Peyer's patch (tissue), 4 donors: ENCODE measurements at regions not wholly inside any gene's neighbourhood (a gene's known extent, or its start where the extent isn't known, plus 50 kb on each side); places are given as distances from the start of the nearest gene placed in this dataset.

ENCODE experiments used
- CTCF ChIP-seq, 6 experiments: fragments of 450-650 bp in 4 of 6; fragments of 200-600 bp in 2 of 6; sonication (generic) in 1 of 6; IDR thresholded peaks; one replicate each; pipeline ENCODE4 v1.5.1; 2017 to 2019; ENCODE audit warnings: antibody characterized with exemption in 6 of 6, mild to moderate bottlenecking in 3 of 6, moderate library complexity in 1 of 6
- POLR2A ChIP-seq, 2 donors: fragments of 450-650 bp; IDR thresholded peaks; one replicate each; pipeline ENCODE4 v1.5.1; 2017; ENCODE audit warnings: antibody characterized with exemption in 2 of 2, mild to moderate bottlenecking in 2 of 2, moderate library complexity in 2 of 2

GRCh38 chrX:20382082-20382481 lies 115.4 kb upstream of the RPS6KA3 start:
- TF ChIP-seq CTCF (IDR thresholded peaks at IDR 0.05) (no peak), POLR2A (IDR thresholded peaks at IDR 0.05) (no peak)
